HL-60 (cell line): ENCODE measurements at regions not wholly inside any gene's neighbourhood (a gene's known extent, or its start where the extent isn't known, plus 50 kb on each side); places are given as distances from the start of the nearest gene placed in this dataset.

Source experiments
- DNase-seq, 2 experiments: peaks; one replicate each; pipeline ENCODE4 v3.0.0-alpha.2; 2010 to 2020; ENCODE audit warnings: low read depth in 1 of 2, low spot score in 1 of 2
- H3K27ac ChIP-seq: fragments of 250-450 bp; sonication (Bioruptor Pico); replicated peaks from 2 replicates; pipeline ENCODE4 v1.5.1; 2020; ENCODE audit warnings: mild to moderate bottlenecking, moderate library complexity
- H3K27me3 ChIP-seq: fragments of 250-450 bp; sonication (Bioruptor Pico); 2 replicates; pipeline ENCODE4 v1.5.1; 2021; ENCODE audit warnings: mild to moderate bottlenecking, moderate library complexity; ENCODE audit not compliant: insufficient read depth, poor library complexity, severe bottlenecking
- H3K4me3 ChIP-seq: replicated peaks from 2 replicates; pipeline ENCODE4 v1.5.1; 2011; ENCODE audit warnings: mild to moderate bottlenecking, control low read depth, low read length; ENCODE audit not compliant: insufficient read depth
- CTCF ChIP-seq: IDR thresholded peaks from one replicate; pipeline ENCODE4 v1.5.1; 2011; ENCODE audit warnings: low read length, control low read depth, inconsistent platforms; ENCODE audit not compliant: insufficient read depth
- GABPA ChIP-seq: IDR thresholded peaks from 2 replicates; pipeline ENCODE4 v1.6.1; 2012; ENCODE audit warnings: low read depth
- POLR2AphosphoS5 ChIP-seq: IDR thresholded peaks from 2 replicates; pipeline ENCODE4 v1.6.1; 2012; ENCODE audit warnings: low read depth
- REST ChIP-seq: IDR thresholded peaks from 2 replicates; pipeline ENCODE4 v1.6.1; 2012; ENCODE audit warnings: low read depth; ENCODE audit not compliant: insufficient replicate concordance
- SPI1 ChIP-seq: IDR thresholded peaks from 2 replicates; pipeline ENCODE4 v1.6.1; 2012; ENCODE audit warnings: low read depth, mild to moderate bottlenecking, borderline replicate concordance

GRCh38 chr11:92480499-92480898, 255.9 kb downstream of the FAT3 start:
- TF ChIP-seq SPI1 (no peak), REST (no peak), GABPA (no peak), POLR2AphosphoS5 (no peak), CTCF (no peak)
- no peak for DNase-seq
- Histone ChIP-seq H3K27ac (no peak overlapping the region), H3K4me3 (no peak overlapping the region), H3K27me3 (no peaks in the 10 kb centered on the region)

- no peak overlapping the region for H3K27ac ChIP-seq
- DNase-seq, result no peak
- no peak for TF ChIP-seq REST
- no peak for TF ChIP-seq POLR2AphosphoS5
- TF ChIP-seq CTCF, result no peak
- no peak for TF ChIP-seq SPI1
- H3K27me3 ChIP-seq, result no peaks in the 10 kb centered on the region
- no peak overlapping the region for H3K4me3 ChIP-seq
Measured at GRCh38 chr11:92482492-92483060, 258.0 kb downstream of the FAT3 start.

GRCh38 chr11:92484570-92484969, 260.0 kb downstream of the FAT3 start:
- TF ChIP-seq REST, result no peak
- no peak for TF ChIP-seq POLR2AphosphoS5
- TF ChIP-seq GABPA, result no peak
- no peak for TF ChIP-seq SPI1
- no peak for TF ChIP-seq CTCF
- no peaks in the 10 kb centered on the region for H3K27me3 ChIP-seq
- H3K4me3 ChIP-seq, result no peak overlapping the region
- no peak overlapping the region for H3K27ac ChIP-seq
- DNase-seq, result no peak
